Right atrium auricular region (tissue), 2 donors: ENCODE measurements at regions not wholly inside any gene's neighbourhood (a gene's known extent, or its start where the extent isn't known, plus 50 kb on each side); places are given as distances from the start of the nearest gene placed in this dataset.
"Not testable (repeated sequence)": the region's sequence is repeated elsewhere in the genome, so short reads cannot be mapped to it uniquely, and the experiment has no call there.

Experiments used
- DNase-seq: peaks from one replicate; pipeline ENCODE4 v3.0.0-alpha.2; 2019; ENCODE audit warnings: low spot score
- H3K27ac ChIP-seq, 2 donors: fragments of 200-600 bp; sonication (generic); 1 replicate in 1 of 2; 2 replicates in 1 of 2; pipeline ENCODE4 v1.5.1; 2016 to 2019
- H3K27me3 ChIP-seq, 2 donors: fragments of 200-600 bp; sonication (generic); one replicate each; pipeline versions ENCODE4 v1.5.1 to v1.6.0; 2017 to 2019
- H3K36me3 ChIP-seq: fragments of 200-600 bp; sonication (generic); one replicate; pipeline ENCODE4 v1.5.1; 2016
- H3K4me1 ChIP-seq, 2 donors: fragments of 200-600 bp; sonication (generic); one replicate each; pipeline versions ENCODE4 v1.5.1 to v1.6.0; 2017 to 2019
- H3K4me3 ChIP-seq, 2 donors: fragments of 200-600 bp; sonication (generic); 1 replicate in 1 of 2; 2 replicates in 1 of 2; pipeline ENCODE4 v1.5.1; 2017 to 2019; ENCODE audit warnings: mild to moderate bottlenecking in 1 of 2, moderate library complexity in 1 of 2
- H3K9me3 ChIP-seq, 2 donors: fragments of 200-600 bp; sonication (generic); one replicate each; pipeline ENCODE4 v1.5.1; 2019
- CTCF ChIP-seq, 2 donors: fragments of 200-600 bp; sonication (generic); IDR thresholded peaks; one replicate each; pipeline ENCODE4 v1.5.1; 2019; ENCODE audit warnings: antibody characterized with exemption in 2 of 2

- H3K27ac ChIP-seq = no peak overlapping the region
- no peaks in the 10 kb centered on the region for H3K27me3 ChIP-seq
- no peaks in the 10 kb centered on the region for H3K36me3 ChIP-seq
- H3K4me3 ChIP-seq = no peak overlapping the region
- TF ChIP-seq CTCF (IDR thresholded peaks at IDR 0.05) = no peak
- no peaks in the 10 kb centered on the region for H3K9me3 ChIP-seq
- no peaks in the 10 kb centered on the region for H3K4me1 ChIP-seq
- DNase-seq = no peak
These were observed 149.7 kb downstream of the TXNL1 start for GRCh38 chr18:56488739-56489138.

DNA sequence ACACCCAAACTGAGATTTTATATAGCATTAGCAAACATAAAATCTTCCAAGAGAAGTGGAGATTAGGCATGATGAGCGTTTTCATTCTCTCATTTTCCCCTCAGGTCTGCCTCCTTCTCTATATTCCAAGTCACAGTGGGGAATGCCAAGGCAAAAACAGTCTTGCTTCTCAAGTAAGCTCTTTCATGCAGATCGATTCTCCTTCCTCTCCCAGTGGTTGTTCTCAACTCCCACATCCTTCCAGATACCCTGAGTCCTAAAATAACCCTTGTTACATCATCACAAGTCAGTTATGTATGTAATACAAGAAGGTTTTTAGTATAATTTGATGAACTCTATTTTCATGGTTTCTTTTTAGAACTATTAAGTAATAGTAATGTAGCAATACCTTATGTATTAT lies 150.6 kb downstream of the TXNL1 start:
- no peak overlapping the region for H3K27ac ChIP-seq
- H3K4me1 ChIP-seq = no peaks in the 10 kb centered on the region
- no peak for DNase-seq
- H3K36me3 ChIP-seq = no peaks in the 10 kb centered on the region
- no peak overlapping the region for H3K4me3 ChIP-seq
- H3K27me3 ChIP-seq = no peaks in the 10 kb centered on the region
- TF ChIP-seq CTCF (IDR thresholded peaks at IDR 0.05) = no peak
- H3K9me3 ChIP-seq = no peaks in the 10 kb centered on the region

GRCh38 chr18:56483386-56483785 lies 155.0 kb downstream of the TXNL1 start:
- H3K9me3 ChIP-seq = no peaks in the 10 kb centered on the region
- H3K4me1 ChIP-seq = no peaks in the 10 kb centered on the region
- TF ChIP-seq CTCF (IDR thresholded peaks at IDR 0.05) = no peak
- no peaks in the 10 kb centered on the region for H3K27me3 ChIP-seq
- DNase-seq = no peak
- H3K4me3 ChIP-seq = no peak overlapping the region
- H3K27ac ChIP-seq = no peak overlapping the region
- H3K36me3 ChIP-seq = no peaks in the 10 kb centered on the region

GRCh38 chr18:56482813-56483212 lies 155.6 kb downstream of the TXNL1 start:
- not testable (repeated sequence) for H3K27ac ChIP-seq, H3K36me3 ChIP-seq, H3K4me1 ChIP-seq, H3K4me3 ChIP-seq, H3K27me3 ChIP-seq, H3K9me3 ChIP-seq, DNase-seq

DNA sequence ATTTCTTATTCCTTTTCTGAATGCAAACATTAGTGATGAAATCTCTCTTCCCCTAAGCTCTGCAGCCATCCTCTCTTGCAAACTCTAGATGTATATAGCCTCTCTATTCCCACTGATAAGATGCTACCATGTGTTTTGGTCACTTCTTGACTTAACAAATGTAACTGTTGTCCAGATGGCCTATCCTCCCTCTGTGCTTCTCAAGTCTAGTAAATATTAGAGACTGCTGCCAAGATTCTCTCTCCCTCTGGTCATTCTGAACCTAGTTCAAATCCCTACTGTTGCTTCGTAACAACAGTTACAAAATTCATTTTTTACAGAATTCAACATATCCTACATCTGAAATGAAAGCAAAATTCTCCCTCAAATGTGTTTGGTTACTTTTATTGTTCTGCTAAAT lies 156.6 kb downstream of the TXNL1 start:
- Histone ChIP-seq H3K27ac (no peak overlapping the region), H3K36me3 (no peaks in the 10 kb centered on the region), H3K27me3 (no peaks in the 10 kb centered on the region), H3K4me1 (no peaks in the 10 kb centered on the region), H3K9me3 (no peaks in the 10 kb centered on the region), H3K4me3 (no peak overlapping the region)
- no peak for TF ChIP-seq CTCF (IDR thresholded peaks at IDR 0.05)
- no peak for DNase-seq

GRCh38 chr18:56479841-56480240 lies 158.6 kb downstream of the TXNL1 start:
- no peak for DNase-seq
- Histone ChIP-seq H3K27me3 (no peaks in the 10 kb centered on the region), H3K4me3 (no peak overlapping the region), H3K9me3 (no peaks in the 10 kb centered on the region), H3K4me1 (no peaks in the 10 kb centered on the region), H3K27ac (no peak overlapping the region), H3K36me3 (no peaks in the 10 kb centered on the region)
- no peak for TF ChIP-seq CTCF (IDR thresholded peaks at IDR 0.05)
